Uterus (tissue), 3 donors: ENCODE measurements at regions not wholly inside any gene's neighbourhood (a gene's known extent, or its start where the extent isn't known, plus 50 kb on each side); places are given as distances from the start of the nearest gene placed in this dataset.
"Not testable (repeated sequence)": the region's sequence is repeated elsewhere in the genome, so short reads cannot be mapped to it uniquely, and the experiment has no call there.

Experiments used
- DNase-seq, 2 donors: peaks; one replicate each; pipeline ENCODE4 v3.0.0-alpha.2; 2019 to 2020
- H3K27ac ChIP-seq, 2 donors: fragments of 200-600 bp; sonication (generic); 1 replicate in 1 of 2; 2 replicates in 1 of 2; pipeline ENCODE4 v1.5.1; 2016 to 2018
- H3K27me3 ChIP-seq, 2 donors: fragments of 200-600 bp; sonication (generic); one replicate each; pipeline ENCODE4 v1.5.1; 2018 to 2019; ENCODE audit warnings: control low read depth in 1 of 2
- H3K36me3 ChIP-seq, 2 donors: fragments of 200-600 bp; sonication (generic); one replicate each; pipeline ENCODE4 v1.5.1; 2019; ENCODE audit warnings: control low read depth in 1 of 2
- H3K4me1 ChIP-seq, 2 donors: fragments of 200-600 bp; sonication (generic); one replicate each; pipeline ENCODE4 v1.5.1; 2018 to 2019; ENCODE audit warnings: control low read depth in 1 of 2
- H3K4me3 ChIP-seq, 2 donors: fragments of 200-600 bp; sonication (generic); 1 replicate in 1 of 2; 2 replicates in 1 of 2; pipeline ENCODE4 v1.5.1; 2018 to 2019; ENCODE audit warnings: mild to moderate bottlenecking in 1 of 2
- H3K9me3 ChIP-seq, 2 donors: fragments of 200-600 bp; sonication (generic); one replicate each; pipeline ENCODE4 v1.5.1; 2019; ENCODE audit warnings: control low read depth in 1 of 2
- POLR2A ChIP-seq, 2 donors: fragments of 450-650 bp; IDR thresholded peaks; one replicate each; pipeline ENCODE4 v1.6.1; 2016; ENCODE audit warnings: antibody characterized with exemption in 2 of 2, mild to moderate bottlenecking in 1 of 2, moderate library complexity in 1 of 2
- intact Hi-C: fragments of 100-400 bp; cut with DNase I; formaldehyde crosslinking; loops from one replicate; pipeline ENCODE4 v1.15.1; 2023; ENCODE audit warnings: low total_unique reads
- TF ChIP-seq, protein P1 (sequence below), 4 experiments: fragments of 200-600 bp in 2 of 4; fragments of 450-650 bp in 2 of 4; sonication (generic) in 2 of 4; IDR thresholded peaks; one replicate each; pipeline ENCODE4 v1.5.1; 2016 to 2019; ENCODE audit warnings: antibody characterized with exemption in 4 of 4, mild to moderate bottlenecking in 2 of 4, moderate library complexity in 1 of 4
- donor health status: DM: yes; HTN: yes; CAD: no.

DNA sequence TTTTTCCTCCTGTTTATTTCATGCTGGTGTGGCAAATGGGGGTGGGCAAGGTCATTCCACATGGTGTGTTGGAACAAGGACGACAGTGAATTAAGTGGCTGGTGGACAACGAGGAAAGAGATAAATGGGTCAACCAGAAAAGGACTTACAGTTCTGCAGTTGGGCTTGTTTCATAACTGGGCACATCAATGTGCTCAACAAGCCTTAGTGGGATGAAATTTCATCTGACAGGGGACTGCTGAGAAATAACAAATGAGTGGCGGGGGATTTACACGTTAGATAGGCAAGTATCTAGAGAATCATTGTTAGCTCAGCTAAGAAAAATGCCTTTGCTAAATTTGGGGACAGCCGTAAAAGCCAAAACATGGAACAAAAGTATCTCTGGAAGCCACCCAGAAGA is 163.6 kb downstream of the NRN1 start:
- no peaks in the 10 kb centered on the region for H3K4me1 ChIP-seq
- DNase-seq: no peak
- H3K9me3 ChIP-seq: no peaks in the 10 kb centered on the region
- TF ChIP-seq, protein P1, sequence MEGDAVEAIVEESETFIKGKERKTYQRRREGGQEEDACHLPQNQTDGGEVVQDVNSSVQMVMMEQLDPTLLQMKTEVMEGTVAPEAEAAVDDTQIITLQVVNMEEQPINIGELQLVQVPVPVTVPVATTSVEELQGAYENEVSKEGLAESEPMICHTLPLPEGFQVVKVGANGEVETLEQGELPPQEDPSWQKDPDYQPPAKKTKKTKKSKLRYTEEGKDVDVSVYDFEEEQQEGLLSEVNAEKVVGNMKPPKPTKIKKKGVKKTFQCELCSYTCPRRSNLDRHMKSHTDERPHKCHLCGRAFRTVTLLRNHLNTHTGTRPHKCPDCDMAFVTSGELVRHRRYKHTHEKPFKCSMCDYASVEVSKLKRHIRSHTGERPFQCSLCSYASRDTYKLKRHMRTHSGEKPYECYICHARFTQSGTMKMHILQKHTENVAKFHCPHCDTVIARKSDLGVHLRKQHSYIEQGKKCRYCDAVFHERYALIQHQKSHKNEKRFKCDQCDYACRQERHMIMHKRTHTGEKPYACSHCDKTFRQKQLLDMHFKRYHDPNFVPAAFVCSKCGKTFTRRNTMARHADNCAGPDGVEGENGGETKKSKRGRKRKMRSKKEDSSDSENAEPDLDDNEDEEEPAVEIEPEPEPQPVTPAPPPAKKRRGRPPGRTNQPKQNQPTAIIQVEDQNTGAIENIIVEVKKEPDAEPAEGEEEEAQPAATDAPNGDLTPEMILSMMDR (IDR thresholded peaks at IDR 0.05): no peak
- no peak for TF ChIP-seq POLR2A (IDR thresholded peaks at IDR 0.05)
- H3K27ac ChIP-seq: no peak overlapping the region
- H3K27me3 ChIP-seq: no peaks in the 10 kb centered on the region
- intact Hi-C loops: no loop called here
- no peak overlapping the region for H3K4me3 ChIP-seq
- H3K36me3 ChIP-seq: no peaks in the 10 kb centered on the region

- no peak for TF ChIP-seq POLR2A (IDR thresholded peaks at IDR 0.05)
- TF ChIP-seq, protein P1 (IDR thresholded peaks at IDR 0.05): no peak
- DNase-seq: no peak
- no peak overlapping the region for H3K27ac ChIP-seq
- no peaks in the 10 kb centered on the region for H3K4me1 ChIP-seq
- H3K36me3 ChIP-seq: no peaks in the 10 kb centered on the region
- H3K9me3 ChIP-seq: no peaks in the 10 kb centered on the region
- H3K27me3 ChIP-seq: no peaks in the 10 kb centered on the region
- intact Hi-C loops: no loop called here
- no peak overlapping the region for H3K4me3 ChIP-seq
These were observed 165.9 kb downstream of the NRN1 start for GRCh38 chr6:5840734-5841390.

DNA sequence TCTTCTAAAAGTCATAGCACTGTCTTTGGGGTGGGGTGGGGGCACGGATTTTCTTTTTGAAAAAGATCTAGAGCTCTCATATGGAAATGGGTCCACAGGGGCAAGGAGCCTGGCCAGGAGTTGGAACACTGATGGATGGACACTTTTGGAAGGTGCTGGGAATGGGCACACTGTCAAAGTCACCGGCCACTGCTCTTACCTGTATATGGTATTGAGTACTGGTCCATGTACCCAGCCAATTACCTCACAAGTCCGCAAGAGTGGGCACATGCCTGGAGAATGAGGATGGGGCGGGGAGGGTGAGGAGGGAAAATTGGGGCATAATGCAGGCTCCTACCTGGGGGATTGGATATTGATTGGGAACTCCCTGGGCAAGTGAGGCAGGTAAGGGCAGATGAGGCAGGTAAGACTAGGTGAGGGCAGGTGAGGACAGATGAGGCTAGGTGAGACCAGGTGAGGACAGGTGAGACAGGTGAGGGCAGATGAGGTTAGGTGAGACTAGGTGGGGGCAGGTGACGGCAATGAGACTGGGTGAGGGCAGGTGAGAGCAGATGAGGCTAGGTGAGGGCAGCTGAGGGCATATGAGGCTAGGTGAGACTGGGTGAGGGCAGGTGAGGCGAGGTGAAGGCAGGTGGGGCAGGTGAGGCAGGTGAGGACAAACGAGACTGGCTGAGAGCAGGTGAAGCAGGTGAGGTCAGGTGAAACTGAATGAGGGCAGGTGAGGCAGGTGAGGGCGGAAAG is 167.9 kb downstream of the NRN1 start:
- DNase-seq: no peak
- intact Hi-C loops: no loop called here
- H3K4me1 ChIP-seq: no peaks in the 10 kb centered on the region
- H3K9me3 ChIP-seq: no peaks in the 10 kb centered on the region
- no peaks in the 10 kb centered on the region for H3K36me3 ChIP-seq
- TF ChIP-seq POLR2A (IDR thresholded peaks at IDR 0.05): no peak
- TF ChIP-seq, protein P1 (IDR thresholded peaks at IDR 0.05): no peak
- no peak overlapping the region for H3K4me3 ChIP-seq
- no peaks in the 10 kb centered on the region for H3K27me3 ChIP-seq
- no peak overlapping the region for H3K27ac ChIP-seq

DNA sequence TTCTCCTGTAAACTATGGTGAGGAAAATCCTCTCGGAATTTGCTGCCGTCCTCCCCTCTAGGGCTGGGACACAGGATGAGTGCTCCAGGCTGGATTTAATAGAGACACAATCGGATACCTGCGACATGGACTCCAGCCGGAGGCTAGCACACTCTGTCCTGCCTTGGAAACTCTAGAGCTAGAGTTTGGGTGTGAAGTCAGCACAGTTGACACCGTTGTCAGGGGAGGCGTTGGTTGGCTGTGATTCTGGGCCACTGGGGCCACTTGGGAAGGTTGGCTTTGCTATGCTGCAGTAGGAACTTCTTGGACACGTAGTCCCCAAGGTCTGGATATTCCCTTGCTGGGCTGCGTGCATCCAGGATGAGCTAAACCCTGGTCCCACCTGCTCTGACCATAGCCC is 169.4 kb downstream of the NRN1 start:
- TF ChIP-seq, protein P1 (IDR thresholded peaks at IDR 0.05): no peak
- no peak for TF ChIP-seq POLR2A (IDR thresholded peaks at IDR 0.05)
- no peaks in the 10 kb centered on the region for H3K36me3 ChIP-seq
- H3K4me1 ChIP-seq: no peaks in the 10 kb centered on the region
- H3K9me3 ChIP-seq: no peaks in the 10 kb centered on the region
- H3K27ac ChIP-seq: no peak overlapping the region
- DNase-seq: no peak
- no peak overlapping the region for H3K4me3 ChIP-seq
- intact Hi-C loops: no loop called here
- H3K27me3 ChIP-seq: no peaks in the 10 kb centered on the region

DNA sequence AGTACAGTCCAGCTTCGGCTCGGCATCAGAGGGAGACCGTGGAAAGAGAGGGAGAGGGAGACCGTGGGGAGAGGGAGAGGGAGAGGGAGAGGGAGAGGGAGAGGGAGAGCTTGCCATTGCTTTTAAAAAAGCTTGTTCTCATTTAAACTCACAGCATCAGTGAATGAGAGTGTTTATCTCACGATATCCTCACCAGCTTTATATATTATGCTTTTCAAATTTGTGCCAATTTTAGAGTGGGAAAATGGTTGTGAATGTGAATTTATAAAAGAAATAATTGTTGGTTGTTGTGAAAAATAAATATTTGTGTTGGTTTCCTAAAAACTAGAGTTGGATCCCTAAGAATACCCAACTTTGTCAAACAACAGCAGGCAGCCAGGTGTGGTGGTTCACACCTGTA is 170.1 kb downstream of the NRN1 start:
- H3K36me3 ChIP-seq, H3K4me1 ChIP-seq, H3K27ac ChIP-seq, DNase-seq, intact Hi-C loops, H3K27me3 ChIP-seq, H3K4me3 ChIP-seq, H3K9me3 ChIP-seq: not testable (repeated sequence)
